ENCODE measurements at regions not wholly inside any gene's neighbourhood (a gene's known extent, or its start where the extent isn't known, plus 50 kb on each side); places are given as distances from the start of the nearest gene placed in this dataset.

GRCh38 chr9:134263596-134263995 is 62.7 kb upstream of the RXRA start:
- Histone ChIP-seq H3K9me3 (ENCODE audit: insufficient read depth, low read depth, low read length) (no peaks in the 10 kb centered on the region), H2BK120ac (ENCODE audit: insufficient read depth, low read length, poor library complexity) (no peak overlapping the region), H3K79me1 (ENCODE audit: low read length) (no peaks in the 10 kb centered on the region), H3K79me2 (ENCODE audit: control insufficient read depth, insufficient read depth, low read length, poor library complexity) (no peaks in the 10 kb centered on the region), H3K4ac (ENCODE audit: low read depth, low read length) (no peak overlapping the region), H3K14ac (ENCODE audit: low read length) (no peak overlapping the region), H3K4me2 (ENCODE audit: low read length) (no peak overlapping the region), H3K36me3 (ENCODE audit: control insufficient read depth in 1 of 2, insufficient read depth in 2 of 2, low read length in 2 of 2) (no peaks in the 10 kb centered on the region), H2AK5ac (ENCODE audit: low read length) (no peak overlapping the region), H3K23ac (ENCODE audit: low read length) (no peak overlapping the region), H3K27me3 (ENCODE audit: insufficient read depth, low read length) (no peaks in the 10 kb centered on the region), H3K18ac (ENCODE audit: low read length) (no peak overlapping the region), H4K12ac (ENCODE audit: low read depth, low read length) (no peak overlapping the region), H3K4me1 (ENCODE audit: control insufficient read depth in 1 of 2, insufficient read depth in 2 of 2, low read length in 2 of 2) (no peaks in the 10 kb centered on the region), H2AFZ (ENCODE audit: insufficient read depth, low read length, poor library complexity) (no peak overlapping the region), H3K27ac (ENCODE audit: low read depth, low read length) (no peak overlapping the region), H4K91ac (ENCODE audit: low read depth, low read length) (no peak overlapping the region), H2BK12ac (ENCODE audit: low read length) (no peak overlapping the region), H4K8ac (ENCODE audit: low read depth, low read length) (no peak overlapping the region), H3K4me3 (ENCODE audit: low read depth, low read length) (no peak overlapping the region), H2BK5ac (ENCODE audit: low read depth, low read length, poor library complexity) (no peak overlapping the region), H3K9ac (ENCODE audit: low read length) (no peak overlapping the region)
- DNase-seq: no peak
- WGBS (ENCODE audit: extremely low coverage, insufficient coverage, insufficient read length): no CpG with 5 or more reads among the region's 11 CpGs

GRCh38 chr9:134264169-134264568 is 62.1 kb upstream of the RXRA start:
- Histone ChIP-seq H3K27ac (ENCODE audit: low read depth, low read length) (no peak overlapping the region), H2AFZ (ENCODE audit: insufficient read depth, low read length, poor library complexity) (no peak overlapping the region), H3K79me2 (ENCODE audit: control insufficient read depth, insufficient read depth, low read length, poor library complexity) (no peaks in the 10 kb centered on the region), H2BK12ac (ENCODE audit: low read length) (no peak overlapping the region), H3K9ac (ENCODE audit: low read length) (no peak overlapping the region), H3K27me3 (ENCODE audit: insufficient read depth, low read length) (no peaks in the 10 kb centered on the region), H2AK5ac (ENCODE audit: low read length) (no peak overlapping the region), H2BK5ac (ENCODE audit: low read depth, low read length, poor library complexity) (no peak overlapping the region), H4K8ac (ENCODE audit: low read depth, low read length) (no peak overlapping the region), H2BK120ac (ENCODE audit: insufficient read depth, low read length, poor library complexity) (no peak overlapping the region), H3K79me1 (ENCODE audit: low read length) (no peaks in the 10 kb centered on the region), H4K91ac (ENCODE audit: low read depth, low read length) (no peak overlapping the region), H3K9me3 (ENCODE audit: insufficient read depth, low read depth, low read length) (peaks cover 2% of the 10 kb centered on the region), H3K18ac (ENCODE audit: low read length) (no peak overlapping the region), H3K4me2 (ENCODE audit: low read length) (no peak overlapping the region), H3K4ac (ENCODE audit: low read depth, low read length) (no peak overlapping the region), H4K12ac (ENCODE audit: low read depth, low read length) (no peak overlapping the region), H3K4me1 (ENCODE audit: control insufficient read depth in 1 of 2, insufficient read depth in 2 of 2, low read length in 2 of 2) (no peaks in the 10 kb centered on the region), H3K36me3 (ENCODE audit: control insufficient read depth in 1 of 2, insufficient read depth in 2 of 2, low read length in 2 of 2) (no peaks in the 10 kb centered on the region), H3K4me3 (ENCODE audit: low read depth, low read length) (no peak overlapping the region), H3K23ac (ENCODE audit: low read length) (no peak overlapping the region), H3K14ac (ENCODE audit: low read length) (no peak overlapping the region)
- no peak for DNase-seq
- WGBS (ENCODE audit: extremely low coverage, insufficient coverage, insufficient read length): no CpG with 5 or more reads among the region's 11 CpGs

GRCh38 chr9:134265078-134265477 is 61.2 kb upstream of the RXRA start:
- H3K27me3 ChIP-seq (ENCODE audit: insufficient read depth, low read length): no peaks in the 10 kb centered on the region
- no peak overlapping the region for H3K4me2 ChIP-seq (ENCODE audit: low read length)
- H3K9me3 ChIP-seq (ENCODE audit: insufficient read depth, low read depth, low read length): peaks cover 3% of the 10 kb centered on the region
- no peak overlapping the region for H3K14ac ChIP-seq (ENCODE audit: low read length)
- no peak overlapping the region for H2AFZ ChIP-seq (ENCODE audit: insufficient read depth, low read length, poor library complexity)
- H2BK5ac ChIP-seq (ENCODE audit: low read depth, low read length, poor library complexity): no peak overlapping the region
- DNase-seq: no peak
- H3K79me1 ChIP-seq (ENCODE audit: low read length): no peaks in the 10 kb centered on the region
- no peak overlapping the region for H4K12ac ChIP-seq (ENCODE audit: low read depth, low read length)
- no peaks in the 10 kb centered on the region for H3K4me1 ChIP-seq (ENCODE audit: control insufficient read depth in 1 of 2, insufficient read depth in 2 of 2, low read length in 2 of 2)
- WGBS (ENCODE audit: extremely low coverage, insufficient coverage, insufficient read length): no CpG with 5 or more reads among the region's 7 CpGs
- no peak overlapping the region for H3K23ac ChIP-seq (ENCODE audit: low read length)
- H3K4me3 ChIP-seq (ENCODE audit: low read depth, low read length): no peak overlapping the region
- H4K8ac ChIP-seq (ENCODE audit: low read depth, low read length): no peak overlapping the region
- no peaks in the 10 kb centered on the region for H3K36me3 ChIP-seq (ENCODE audit: control insufficient read depth in 1 of 2, insufficient read depth in 2 of 2, low read length in 2 of 2)
- H2AK5ac ChIP-seq (ENCODE audit: low read length): no peak overlapping the region
- no peak overlapping the region for H3K9ac ChIP-seq (ENCODE audit: low read length)
- no peak overlapping the region for H3K18ac ChIP-seq (ENCODE audit: low read length)
- H3K4ac ChIP-seq (ENCODE audit: low read depth, low read length): no peak overlapping the region
- no peak overlapping the region for H2BK12ac ChIP-seq (ENCODE audit: low read length)
- no peaks in the 10 kb centered on the region for H3K79me2 ChIP-seq (ENCODE audit: control insufficient read depth, insufficient read depth, low read length, poor library complexity)
- no peak overlapping the region for H4K91ac ChIP-seq (ENCODE audit: low read depth, low read length)
- H3K27ac ChIP-seq (ENCODE audit: low read depth, low read length): no peak overlapping the region
- no peak overlapping the region for H2BK120ac ChIP-seq (ENCODE audit: insufficient read depth, low read length, poor library complexity)

GRCh38 chr9:134266418-134266817 is 59.8 kb upstream of the RXRA start:
- Histone ChIP-seq H3K9ac (ENCODE audit: low read length) (no peak overlapping the region), H3K9me3 (ENCODE audit: insufficient read depth, low read depth, low read length) (peaks cover 3% of the 10 kb centered on the region), H4K91ac (ENCODE audit: low read depth, low read length) (no peak overlapping the region), H3K23ac (ENCODE audit: low read length) (no peak overlapping the region), H4K8ac (ENCODE audit: low read depth, low read length) (no peak overlapping the region), H2BK12ac (ENCODE audit: low read length) (no peak overlapping the region), H2BK120ac (ENCODE audit: insufficient read depth, low read length, poor library complexity) (no peak overlapping the region), H3K36me3 (ENCODE audit: control insufficient read depth in 1 of 2, insufficient read depth in 2 of 2, low read length in 2 of 2) (no peaks in the 10 kb centered on the region), H3K4ac (ENCODE audit: low read depth, low read length) (no peak overlapping the region), H3K4me2 (ENCODE audit: low read length) (no peak overlapping the region), H4K12ac (ENCODE audit: low read depth, low read length) (no peak overlapping the region), H2AFZ (ENCODE audit: insufficient read depth, low read length, poor library complexity) (no peak overlapping the region), H3K4me3 (ENCODE audit: low read depth, low read length) (no peak overlapping the region), H2AK5ac (ENCODE audit: low read length) (no peak overlapping the region), H3K79me1 (ENCODE audit: low read length) (no peaks in the 10 kb centered on the region), H3K18ac (ENCODE audit: low read length) (no peak overlapping the region), H3K79me2 (ENCODE audit: control insufficient read depth, insufficient read depth, low read length, poor library complexity) (no peaks in the 10 kb centered on the region), H3K27ac (ENCODE audit: low read depth, low read length) (no peak overlapping the region), H3K4me1 (ENCODE audit: control insufficient read depth in 1 of 2, insufficient read depth in 2 of 2, low read length in 2 of 2) (no peaks in the 10 kb centered on the region), H3K14ac (ENCODE audit: low read length) (no peak overlapping the region), H2BK5ac (ENCODE audit: low read depth, low read length, poor library complexity) (no peak overlapping the region), H3K27me3 (ENCODE audit: insufficient read depth, low read length) (no peaks in the 10 kb centered on the region)
- 100% methylated on average over 2 of the region's 2 CpGs for WGBS (ENCODE audit: extremely low coverage, insufficient coverage, insufficient read length)
- DNase-seq: no peak

Data from trophoblast cell (in vitro differentiated cells and primary cell).